PC-3 (cell line): ENCODE measurements at regions not wholly inside any gene's neighbourhood (a gene's known extent, or its start where the extent isn't known, plus 50 kb on each side); places are given as distances from the start of the nearest gene placed in this dataset.

Experiments
- EZH2phosphoT487 ChIP-seq: fragments of 300-600 bp; sonication (generic); IDR thresholded peaks from 2 replicates; pipeline ENCODE4 v1.6.1; 2018; ENCODE audit warnings: mild to moderate bottlenecking, antibody characterized with exemption, low read length, borderline replicate concordance
- TF ChIP-seq, protein P1 (sequence below): fragments of 300-600 bp; sonication (generic); conservative IDR thresholded peaks from 2 replicates; pipeline ENCODE4 v1.5.1; 2017; ENCODE audit warnings: antibody characterized with exemption, low read depth, mild to moderate bottlenecking, low read length

DNA sequence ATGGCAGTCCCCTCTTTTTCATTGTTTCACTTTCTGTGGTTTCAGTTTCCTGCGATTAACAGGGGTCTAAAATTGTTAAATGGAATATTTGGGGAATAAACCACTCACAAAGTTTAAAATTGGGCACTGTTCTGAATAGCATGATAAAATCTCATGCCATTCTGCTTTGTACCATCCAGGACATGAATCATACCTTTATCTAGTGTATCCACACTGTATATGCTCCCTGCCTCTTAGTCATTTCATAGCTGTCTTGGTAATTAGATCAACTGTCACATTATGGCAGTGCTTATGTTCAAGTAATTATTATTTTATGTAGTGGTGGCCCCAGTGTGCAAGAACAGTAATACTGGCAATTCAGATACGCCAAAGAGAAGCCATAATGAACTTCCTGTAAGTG is 734.5 kb downstream of the ZPLD1 start:
- no peak for TF ChIP-seq EZH2phosphoT487
- TF ChIP-seq, protein P1, sequence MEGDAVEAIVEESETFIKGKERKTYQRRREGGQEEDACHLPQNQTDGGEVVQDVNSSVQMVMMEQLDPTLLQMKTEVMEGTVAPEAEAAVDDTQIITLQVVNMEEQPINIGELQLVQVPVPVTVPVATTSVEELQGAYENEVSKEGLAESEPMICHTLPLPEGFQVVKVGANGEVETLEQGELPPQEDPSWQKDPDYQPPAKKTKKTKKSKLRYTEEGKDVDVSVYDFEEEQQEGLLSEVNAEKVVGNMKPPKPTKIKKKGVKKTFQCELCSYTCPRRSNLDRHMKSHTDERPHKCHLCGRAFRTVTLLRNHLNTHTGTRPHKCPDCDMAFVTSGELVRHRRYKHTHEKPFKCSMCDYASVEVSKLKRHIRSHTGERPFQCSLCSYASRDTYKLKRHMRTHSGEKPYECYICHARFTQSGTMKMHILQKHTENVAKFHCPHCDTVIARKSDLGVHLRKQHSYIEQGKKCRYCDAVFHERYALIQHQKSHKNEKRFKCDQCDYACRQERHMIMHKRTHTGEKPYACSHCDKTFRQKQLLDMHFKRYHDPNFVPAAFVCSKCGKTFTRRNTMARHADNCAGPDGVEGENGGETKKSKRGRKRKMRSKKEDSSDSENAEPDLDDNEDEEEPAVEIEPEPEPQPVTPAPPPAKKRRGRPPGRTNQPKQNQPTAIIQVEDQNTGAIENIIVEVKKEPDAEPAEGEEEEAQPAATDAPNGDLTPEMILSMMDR: no peak
